Osteoblast (primary cell): ENCODE measurements at regions not wholly inside any gene's neighbourhood (a gene's known extent, or its start where the extent isn't known, plus 50 kb on each side); places are given as distances from the start of the nearest gene placed in this dataset.
A peak's percentile ranks its signal among the peaks of the same experiment; 100 is the strongest.

Source experiments
- DNase-seq: peaks from one replicate; pipeline ENCODE4 v3.0.0; 2011; ENCODE audit warnings: low spot score, mixed read lengths; ENCODE audit not compliant: insufficient read length; ENCODE audit errors: missing footprints
- H2AFZ ChIP-seq: 2 replicates; pipeline ENCODE4 v1.6.0; 2011; ENCODE audit warnings: mild to moderate bottlenecking, low read length
- H3K27ac ChIP-seq: 2 replicates; pipeline ENCODE4 v1.5.1; 2011; ENCODE audit warnings: mild to moderate bottlenecking, low read depth, low read length, moderate library complexity
- H3K27me3 ChIP-seq: 2 replicates; pipeline ENCODE4 v1.6.0; 2012; ENCODE audit warnings: mild to moderate bottlenecking, control low read depth, inconsistent platforms, low read length, moderate library complexity; ENCODE audit not compliant: insufficient read depth
- H3K36me3 ChIP-seq: 2 replicates; pipeline ENCODE4 v1.5.1; 2011; ENCODE audit warnings: mild to moderate bottlenecking, low read length, control low read depth, moderate library complexity; ENCODE audit not compliant: insufficient read depth
- H3K4me1 ChIP-seq: 2 replicates; pipeline ENCODE4 v1.5.1; 2011; ENCODE audit warnings: mild to moderate bottlenecking, low read length, control low read depth, moderate library complexity; ENCODE audit not compliant: insufficient read depth
- H3K4me2 ChIP-seq: 2 replicates; pipeline ENCODE4 v1.6.0; 2011; ENCODE audit warnings: mild to moderate bottlenecking, low read length; ENCODE audit not compliant: insufficient read depth
- H3K4me3 ChIP-seq: fragments of 200-600 bp; sonication (generic); 3 replicates; pipeline ENCODE4 v1.5.1; 2012; ENCODE audit warnings: mild to moderate bottlenecking, low read length, inconsistent platforms; ENCODE audit not compliant: insufficient read depth
- H3K79me2 ChIP-seq: 2 replicates; pipeline ENCODE4 v1.6.0; 2012; ENCODE audit warnings: mild to moderate bottlenecking, low read length, control low read depth, inconsistent platforms; ENCODE audit not compliant: insufficient read depth
- H3K9me3 ChIP-seq: 2 replicates; pipeline ENCODE4 v1.5.1; 2011; ENCODE audit warnings: low read depth, low read length, control low read depth
- H4K20me1 ChIP-seq: 2 replicates; pipeline ENCODE4 v1.6.0; 2012; ENCODE audit warnings: mild to moderate bottlenecking, low read length, control low read depth; ENCODE audit not compliant: insufficient read depth
- CTCF ChIP-seq: IDR thresholded peaks from 2 replicates; pipeline ENCODE4 v1.5.1; 2011; ENCODE audit warnings: mild to moderate bottlenecking, low read depth, low read length, moderate library complexity; ENCODE audit errors: extremely low read depth

- no peaks in the 10 kb centered on the region for H3K4me1 ChIP-seq
- no peaks in the 10 kb centered on the region for H4K20me1 ChIP-seq
- H3K4me3 ChIP-seq, result no peak overlapping the region
- no peaks in the 10 kb centered on the region for H3K27me3 ChIP-seq
- H2AFZ ChIP-seq, result no peak overlapping the region
- no peaks in the 10 kb centered on the region for H3K9me3 ChIP-seq
- H3K36me3 ChIP-seq, result no peaks in the 10 kb centered on the region
- DNase-seq, result no peak
- no peaks in the 10 kb centered on the region for H3K79me2 ChIP-seq
- no peak overlapping the region for H3K4me2 ChIP-seq
- H3K27ac ChIP-seq, result no peak overlapping the region
- TF ChIP-seq CTCF, result no peak
These were observed 184.3 kb upstream of the TRPC4 start for GRCh38 chr13:38053896-38054295.

GRCh38 chr13:38046049-38046376 is 176.4 kb upstream of the TRPC4 start:
- H3K27ac ChIP-seq, result no peak overlapping the region
- H3K4me3 ChIP-seq, result no peak overlapping the region
- H3K9me3 ChIP-seq, result no peaks in the 10 kb centered on the region
- no peak for TF ChIP-seq CTCF
- no peaks in the 10 kb centered on the region for H3K27me3 ChIP-seq
- peak overlapping the region; percentile 39 for H3K4me2 ChIP-seq
- H3K36me3 ChIP-seq, result no peaks in the 10 kb centered on the region
- H4K20me1 ChIP-seq, result no peaks in the 10 kb centered on the region
- peak overlapping the region; percentile 84 for H2AFZ ChIP-seq
- H3K79me2 ChIP-seq, result no peaks in the 10 kb centered on the region
- H3K4me1 ChIP-seq, result peaks cover 3% of the 10 kb centered on the region
- no peak for DNase-seq

GRCh38 chr13:38045278-38046048 is 175.9 kb upstream of the TRPC4 start:
- no peaks in the 10 kb centered on the region for H3K79me2 ChIP-seq

GRCh38 chr13:38044067-38044466 is 174.5 kb upstream of the TRPC4 start:
- H3K4me2 ChIP-seq, result no peak overlapping the region
- no peaks in the 10 kb centered on the region for H3K27me3 ChIP-seq
- no peaks in the 10 kb centered on the region for H3K36me3 ChIP-seq

More at GRCh38 chr13:38045278-38046048, 175.9 kb upstream of the TRPC4 start:
- Histone ChIP-seq H2AFZ (peak overlapping the region; percentile 84), H3K27me3 (no peaks in the 10 kb centered on the region), H4K20me1 (no peaks in the 10 kb centered on the region), H3K36me3 (no peaks in the 10 kb centered on the region), H3K4me2 (peak overlapping the region; percentile 39), H3K4me3 (no peak overlapping the region), H3K4me1 (peaks cover 3% of the 10 kb centered on the region), H3K9me3 (no peaks in the 10 kb centered on the region), H3K27ac (no peak overlapping the region)
- no peak for DNase-seq
- peak; percentile 78 for TF ChIP-seq CTCF

More at GRCh38 chr13:38044067-38044466, 174.5 kb upstream of the TRPC4 start:
- H3K27ac ChIP-seq, result no peak overlapping the region
- no peak overlapping the region for H3K4me3 ChIP-seq
- no peak for TF ChIP-seq CTCF
- H3K4me1 ChIP-seq, result peaks cover 3% of the 10 kb centered on the region
- no peak for DNase-seq
- H4K20me1 ChIP-seq, result no peaks in the 10 kb centered on the region
- H3K9me3 ChIP-seq, result no peaks in the 10 kb centered on the region
- H2AFZ ChIP-seq, result no peak overlapping the region
- no peaks in the 10 kb centered on the region for H3K79me2 ChIP-seq
